COLO829 (cell line): ENCODE measurements at regions not wholly inside any gene's neighbourhood (a gene's known extent, or its start where the extent isn't known, plus 50 kb on each side); places are given as distances from the start of the nearest gene placed in this dataset.

ENCODE experiments used
- DNase-seq: peaks from one replicate; pipeline ENCODE4 v3.0.0; 2012; ENCODE audit warnings: low spot score

DNA sequence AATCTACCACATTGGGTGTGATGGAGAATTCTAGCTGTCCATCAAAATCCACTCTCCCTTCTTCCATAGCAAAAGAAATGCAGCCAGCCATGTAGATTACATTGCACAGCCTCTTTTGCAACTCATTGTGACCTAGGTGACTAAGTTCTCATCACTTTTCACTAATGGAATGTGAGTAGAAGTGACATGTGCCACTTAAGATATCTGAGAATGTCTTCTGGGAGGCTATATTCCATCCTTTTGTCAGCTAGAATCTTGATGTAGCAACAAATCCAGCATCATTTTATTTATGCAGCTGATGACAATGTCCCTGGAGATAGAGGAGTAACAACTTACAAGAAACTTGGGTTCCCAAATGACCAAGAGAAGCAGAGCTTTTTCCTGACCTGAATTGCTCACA is 61.5 kb upstream of the API5 start:
- DNase-seq, result no peak

DNA sequence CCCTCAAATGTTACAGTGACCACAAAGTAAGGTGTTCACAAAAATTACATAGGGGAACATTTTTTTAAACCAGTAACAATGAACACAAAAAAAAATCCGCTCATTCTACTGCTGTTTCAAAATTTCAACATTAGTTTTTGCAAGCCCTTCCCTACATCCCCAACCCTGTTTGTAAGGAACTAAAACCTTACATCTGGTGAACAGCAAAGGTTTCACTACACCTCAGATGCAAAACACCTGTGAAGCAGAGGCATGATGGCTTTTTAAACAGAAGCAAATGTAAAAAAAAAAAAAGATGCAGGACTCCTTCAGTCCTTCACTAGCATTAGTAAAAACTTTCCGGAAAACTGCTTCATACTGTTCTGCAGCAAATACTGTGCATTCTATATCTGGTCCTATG is 50.0 kb upstream of the API5 start:
- DNase-seq, result no peak
